NB4 (cell line): ENCODE measurements at regions not wholly inside any gene's neighbourhood (a gene's known extent, or its start where the extent isn't known, plus 50 kb on each side); places are given as distances from the start of the nearest gene placed in this dataset.

Experiments used
- DNase-seq: peaks from one replicate; pipeline ENCODE4 v3.0.0; 2010; ENCODE audit warnings: low read depth
- H3K4me3 ChIP-seq: one replicate; pipeline ENCODE4 v1.5.1; 2011; ENCODE audit warnings: mild to moderate bottlenecking, low read depth, low read length, moderate library complexity
- CTCF ChIP-seq: IDR thresholded peaks from one replicate; pipeline ENCODE4 v1.5.1; 2012; ENCODE audit warnings: low read depth, low read length
- MYC ChIP-seq: IDR thresholded peaks from 2 replicates; pipeline ENCODE4 v1.6.1; 2011; ENCODE audit warnings: low read depth, low read length
- POLR2A ChIP-seq: IDR thresholded peaks from 2 replicates; pipeline ENCODE4 v1.6.1; 2011; ENCODE audit warnings: mild to moderate bottlenecking; ENCODE audit not compliant: insufficient read length; ENCODE audit errors: extremely low read depth
- TF ChIP-seq, protein P1 (sequence below): IDR thresholded peaks from 2 replicates; pipeline ENCODE4 v1.6.1; 2011; ENCODE audit warnings: low read depth, low read length

GRCh38 chr13:111415246-111415645 is 94.8 kb downstream of the TEX29 start:
- no peak for DNase-seq
- no peak overlapping the region for H3K4me3 ChIP-seq
- TF ChIP-seq CTCF (no peak), MYC (no peak), POLR2A (no peak)
- TF ChIP-seq, protein P1, sequence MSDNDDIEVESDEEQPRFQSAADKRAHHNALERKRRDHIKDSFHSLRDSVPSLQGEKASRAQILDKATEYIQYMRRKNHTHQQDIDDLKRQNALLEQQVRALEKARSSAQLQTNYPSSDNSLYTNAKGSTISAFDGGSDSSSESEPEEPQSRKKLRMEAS: no peak

GRCh38 chr13:111415765-111416164 is 95.3 kb downstream of the TEX29 start:
- DNase-seq: no peak
- no peak for TF ChIP-seq CTCF
- TF ChIP-seq, protein P1: no peak
- no peak for TF ChIP-seq MYC
- no peak for TF ChIP-seq POLR2A
- H3K4me3 ChIP-seq: no peak overlapping the region

DNA sequence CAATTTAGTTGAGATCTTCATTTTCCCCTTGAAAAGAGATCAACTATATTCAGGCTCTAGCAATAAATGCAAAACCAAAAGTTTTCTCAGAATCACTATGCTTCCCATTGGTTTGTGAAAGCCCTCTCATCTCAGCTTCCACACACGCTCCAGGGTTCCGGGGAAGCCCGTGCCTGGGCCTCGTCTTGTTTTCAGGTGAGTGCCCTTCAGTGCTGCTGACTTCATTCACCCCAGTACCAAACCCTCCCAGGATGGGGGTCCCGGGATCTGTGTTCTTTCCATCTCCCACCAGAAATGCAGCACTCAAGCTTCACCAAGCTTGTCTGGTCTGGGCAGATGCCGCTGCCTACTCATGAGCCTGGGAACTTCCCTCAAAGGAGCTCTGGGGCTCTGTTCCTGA is 97.7 kb downstream of the TEX29 start:
- no peak for TF ChIP-seq POLR2A
- TF ChIP-seq CTCF: no peak
- TF ChIP-seq, protein P1: no peak
- no peak for TF ChIP-seq MYC
- DNase-seq: no peak

DNA sequence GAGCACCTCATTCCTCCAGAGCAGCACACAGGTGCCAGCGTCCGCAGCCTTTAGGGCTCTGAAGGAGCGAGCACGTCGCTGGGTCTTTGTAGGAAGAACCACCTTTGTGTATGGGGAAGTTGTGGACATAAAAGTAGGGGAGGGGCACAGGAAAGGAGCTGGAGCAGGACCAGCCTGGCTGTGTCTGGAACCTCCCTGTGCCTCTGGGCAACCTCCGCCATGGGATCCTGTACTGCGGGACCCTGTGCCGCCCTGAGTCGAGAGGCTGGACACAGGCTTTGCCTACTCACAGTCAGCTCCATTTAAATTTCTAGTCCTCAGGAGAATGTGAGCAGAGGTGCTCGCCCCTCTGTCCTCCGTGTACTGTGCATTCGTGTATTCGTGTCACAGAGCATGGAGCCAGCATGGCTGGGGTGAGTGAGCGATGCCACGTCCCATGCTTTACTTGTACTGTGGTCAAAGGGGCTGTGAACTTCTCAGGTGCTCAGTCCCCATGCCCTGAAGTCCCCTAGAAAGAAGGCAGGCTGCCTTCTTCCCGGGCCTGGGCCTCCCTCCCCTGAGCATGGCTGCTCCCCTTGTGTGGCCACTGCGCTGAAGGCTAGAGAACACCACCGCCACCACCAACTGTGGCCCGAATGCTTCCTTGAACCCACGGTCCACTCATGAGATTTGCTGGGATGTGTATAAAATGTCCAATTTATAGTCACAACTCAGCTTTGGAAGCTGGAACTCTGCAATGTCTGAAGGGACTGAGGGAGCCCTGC is 99.9 kb downstream of the TEX29 start:
- TF ChIP-seq POLR2A (no peak), MYC (no peak), CTCF (no peak)
- TF ChIP-seq, protein P1: no peak
- DNase-seq: no peak
- H3K4me3 ChIP-seq: no peak overlapping the region

More for the DNA sequence above, 97.7 kb downstream of the TEX29 start:
- no peak overlapping the region for H3K4me3 ChIP-seq

DNA sequence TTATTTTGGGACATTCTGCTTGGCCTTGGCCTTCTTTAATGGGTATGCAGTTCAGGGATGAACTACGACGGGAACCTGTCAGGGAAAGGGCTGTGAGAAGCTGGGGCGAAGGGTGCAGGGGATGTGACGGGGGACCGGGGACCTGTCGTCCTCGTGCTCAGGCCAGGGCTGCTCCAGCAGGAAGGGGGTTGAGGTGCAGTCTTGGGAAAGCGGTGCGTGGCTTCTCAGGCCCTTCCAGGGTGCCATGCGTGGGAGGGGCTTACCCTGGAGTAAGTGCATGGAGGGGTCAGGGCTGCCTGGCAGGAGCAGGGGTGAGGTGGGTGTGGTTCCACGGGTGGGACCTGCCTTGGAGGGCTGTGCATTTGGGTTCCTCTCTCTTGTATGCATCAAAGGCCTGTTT is 100.8 kb downstream of the TEX29 start:
- TF ChIP-seq MYC (no peak), POLR2A (no peak), CTCF (no peak)
- TF ChIP-seq, protein P1: no peak
- no peak overlapping the region for H3K4me3 ChIP-seq
- DNase-seq: no peak
